Common myeloid progenitor, CD34-positive (primary cell): ENCODE measurements at regions not wholly inside any gene's neighbourhood (a gene's known extent, or its start where the extent isn't known, plus 50 kb on each side); places are given as distances from the start of the nearest gene placed in this dataset.

Source experiments
- CTCF ChIA-PET: fragments of 350-600 bp; sonication (Branson Sonifier 250); formaldehyde crosslinking; loops from one replicate; lab custom pipeline; 2021; ENCODE audit warnings: antibody characterized with exemption; lab: Charles Lee
- POLR2A ChIA-PET: fragments of 350-600 bp; sonication (Branson Sonifier 250); formaldehyde crosslinking; loops from one replicate; lab custom pipeline; 2021; ENCODE audit warnings: antibody characterized with exemption; lab: Charles Lee
- DNase-seq, 3 donors: peaks; one replicate each; pipeline versions ENCODE4 v3.0.0 to v3.0.0-alpha.2; 2013
- H3K27ac ChIP-seq, 2 experiments: 1 replicate in 1 of 2; 2 replicates in 1 of 2; pipeline ENCODE4 v1.7.0; 2013; ENCODE audit warnings: inconsistent platforms in 2 of 2, low read length in 2 of 2, mild to moderate bottlenecking in 2 of 2, low read depth in 1 of 2, moderate library complexity in 1 of 2; ENCODE audit not compliant: severe bottlenecking in 2 of 2, insufficient read depth in 1 of 2, poor library complexity in 1 of 2
- H3K27me3 ChIP-seq, 5 experiments: replicated peaks in 2 of 5; 1 replicate in 3 of 5; 2 replicates in 2 of 5; pipeline versions ENCODE4 v1.6.1 to v1.7.0; 2013; ENCODE audit warnings: low read length in 4 of 5, mild to moderate bottlenecking in 2 of 5, moderate library complexity in 2 of 5, inconsistent platforms in 1 of 5; ENCODE audit not compliant: insufficient read depth in 5 of 5, control insufficient read depth in 4 of 5
- H3K36me3 ChIP-seq, 4 experiments: 1 replicate in 2 of 4; 2 replicates in 2 of 4; pipeline versions ENCODE4 v1.6.1 to v1.7.0; 2013; ENCODE audit warnings: low read length in 3 of 4, control low read depth in 1 of 4, mild to moderate bottlenecking in 1 of 4; ENCODE audit not compliant: control insufficient read depth in 4 of 4, insufficient read depth in 4 of 4
- H3K4me1 ChIP-seq, 4 experiments: 1 replicate in 3 of 4; 2 replicates in 1 of 4; pipeline versions ENCODE4 v1.6.1 to v1.7.1; 2013; ENCODE audit warnings: low read length in 3 of 4, mild to moderate bottlenecking in 3 of 4, control low read depth in 1 of 4, inconsistent platforms in 1 of 4, moderate library complexity in 1 of 4; ENCODE audit not compliant: control insufficient read depth in 4 of 4, insufficient read depth in 4 of 4; ENCODE audit errors: control extremely low read depth in 1 of 4
- H3K4me3 ChIP-seq, 7 experiments: 1 replicate in 4 of 7; 2 replicates in 3 of 7; pipeline versions ENCODE4 v1.5.1 to v1.7.0; 2013; ENCODE audit warnings: mild to moderate bottlenecking in 7 of 7, low read length in 6 of 7, moderate library complexity in 6 of 7, inconsistent platforms in 2 of 7, low read depth in 2 of 7, control low read depth in 1 of 7; ENCODE audit not compliant: insufficient read depth in 4 of 7, control insufficient read depth in 1 of 7; ENCODE audit errors: extremely low read depth in 1 of 7
- H3K9me3 ChIP-seq, 5 experiments: 1 replicate in 4 of 5; 2 replicates in 1 of 5; pipeline versions ENCODE4 v1.6.1 to v1.7.1; 2013; ENCODE audit warnings: low read length in 4 of 5, mild to moderate bottlenecking in 2 of 5, inconsistent platforms in 1 of 5, low read depth in 1 of 5, moderate library complexity in 1 of 5; ENCODE audit not compliant: control insufficient read depth in 4 of 5, insufficient read depth in 2 of 5; ENCODE audit errors: control extremely low read depth in 1 of 5
- WGBS: methylation state at CpG from one replicate; pipeline ENCODE4 v1.1.5; 2013; ENCODE audit not compliant: insufficient coverage; 5-methylcytosine and 5-hydroxymethylcytosine counted together

- H3K4me1 ChIP-seq = no peaks in the 10 kb centered on the region
- no peak for DNase-seq
- 92% methylated on average over 7 of the region's 8 CpGs for WGBS
- ChIA-PET CTCF (no interaction called here), POLR2A (no interaction called here)
- no peak overlapping the region for H3K27ac ChIP-seq
- no peaks in the 10 kb centered on the region for H3K9me3 ChIP-seq
- no peaks in the 10 kb centered on the region for H3K36me3 ChIP-seq
- no peaks in the 10 kb centered on the region for H3K27me3 ChIP-seq
- H3K4me3 ChIP-seq = no peak overlapping the region
These were observed 474.8 kb upstream of the ID4 start for GRCh38 chr6:19362396-19362795.

DNA sequence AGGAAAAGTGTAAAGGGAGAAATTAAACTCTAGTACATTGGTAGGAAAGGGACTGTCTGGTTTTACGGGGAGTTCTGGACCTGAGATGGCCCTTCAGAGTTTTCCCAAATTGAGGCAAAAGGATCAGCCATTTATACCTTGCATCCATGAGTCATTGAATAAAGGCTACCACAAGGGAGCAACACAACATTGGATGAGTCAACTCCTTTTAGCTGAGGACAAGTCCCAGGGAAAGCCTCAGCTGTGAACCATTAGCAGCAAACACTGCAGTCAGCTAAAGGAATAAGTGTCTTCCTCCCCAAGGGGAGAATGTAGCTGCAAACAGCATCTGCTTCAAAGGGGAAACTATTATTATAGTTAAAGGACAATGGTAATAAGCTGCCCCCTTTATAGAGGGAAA is 468.7 kb upstream of the ID4 start:
- no peaks in the 10 kb centered on the region for H3K4me1 ChIP-seq
- no peak for DNase-seq
- no peak overlapping the region for H3K27ac ChIP-seq
- no peak overlapping the region for H3K4me3 ChIP-seq
- no CpG with 5 or more reads among the region's 1 CpG for WGBS
- peaks cover 0 to 3% (median 0%) of the 10 kb centered on the region in 5 experiments for H3K9me3 ChIP-seq
- no peaks in the 10 kb centered on the region for H3K36me3 ChIP-seq
- ChIA-PET CTCF (no interaction called here), POLR2A (interaction anchor here (0.7 kb wide), 1 partner anchor 1939 kb away, joined by 3 read pairs; no protein-coding TSS in a partner anchor)
- no peaks in the 10 kb centered on the region for H3K27me3 ChIP-seq

DNA sequence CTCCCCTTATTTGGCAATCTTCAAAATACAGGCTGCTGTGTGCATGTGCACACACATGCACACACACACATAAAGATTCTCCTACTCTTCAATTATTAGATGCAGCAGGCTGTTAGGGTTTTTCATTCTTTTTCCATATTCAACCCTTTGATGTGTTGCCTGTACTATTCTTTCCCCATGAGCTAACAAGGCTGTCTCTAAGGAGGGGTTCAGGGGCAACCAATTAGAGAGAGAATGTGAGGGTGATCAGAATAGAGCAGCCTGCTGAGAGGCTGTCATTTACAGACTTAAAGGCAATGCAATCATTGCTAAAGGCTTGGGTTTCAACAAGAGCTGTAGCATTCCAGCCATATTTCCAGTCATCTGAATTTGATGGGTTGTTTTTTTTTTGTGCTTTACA is 467.4 kb upstream of the ID4 start:
- DNase-seq = no peak
- POLR2A ChIA-PET = no interaction called here
- H3K4me3 ChIP-seq = no peak overlapping the region
- H3K27ac ChIP-seq = no peak overlapping the region
- no peaks in the 10 kb centered on the region for H3K4me1 ChIP-seq
- H3K9me3 ChIP-seq = peaks cover 0 to 3% (median 0%) of the 10 kb centered on the region in 5 experiments
- no peaks in the 10 kb centered on the region for H3K36me3 ChIP-seq
- no peaks in the 10 kb centered on the region for H3K27me3 ChIP-seq
- CTCF ChIA-PET = no interaction called here

GRCh38 chr6:19370831-19371230 is 466.3 kb upstream of the ID4 start:
- Histone ChIP-seq H3K9me3 (peaks cover 0 to 3% (median 0%) of the 10 kb centered on the region in 5 experiments), H3K36me3 (no peaks in the 10 kb centered on the region), H3K4me1 (no peaks in the 10 kb centered on the region), H3K27ac (no peak overlapping the region), H3K27me3 (no peaks in the 10 kb centered on the region), H3K4me3 (no peak overlapping the region)
- no peak for DNase-seq
- CTCF ChIA-PET = no interaction called here
- POLR2A ChIA-PET = no interaction called here
- 33% methylated on average over 3 of the region's 3 CpGs for WGBS

- CTCF ChIA-PET = no interaction called here
- H3K4me3 ChIP-seq = no peak overlapping the region
These were observed 461.6 kb upstream of the ID4 start for GRCh38 chr6:19375613-19376012.

DNA sequence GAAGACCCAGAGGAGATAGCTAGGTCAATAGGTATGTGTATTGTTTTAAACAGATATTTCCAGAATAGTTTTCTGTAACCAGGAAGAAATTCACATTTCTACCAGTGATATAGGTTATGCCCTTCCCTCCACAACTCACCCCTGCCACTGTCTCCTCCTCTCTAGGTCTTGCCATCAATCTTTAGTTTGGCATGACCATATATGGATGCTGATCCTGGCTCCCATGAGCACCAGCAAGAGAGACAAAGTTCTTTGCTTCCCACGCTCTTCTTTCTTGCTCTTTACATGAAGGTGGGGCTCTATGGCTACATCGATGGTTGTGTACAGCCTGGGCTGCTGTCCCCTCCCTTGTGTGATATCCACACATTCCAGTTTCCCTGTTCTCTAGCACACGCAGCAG is 459.4 kb upstream of the ID4 start:
- no peaks in the 10 kb centered on the region for H3K36me3 ChIP-seq
- H3K27me3 ChIP-seq = no peaks in the 10 kb centered on the region
- CTCF ChIA-PET = no interaction called here
- no peak overlapping the region for H3K27ac ChIP-seq
- no peaks in the 10 kb centered on the region for H3K4me1 ChIP-seq
- no peaks in the 10 kb centered on the region for H3K9me3 ChIP-seq
- no peak for DNase-seq
- H3K4me3 ChIP-seq = no peak overlapping the region
- POLR2A ChIA-PET = no interaction called here
- 100% methylated on average over 3 of the region's 3 CpGs for WGBS

More at GRCh38 chr6:19375613-19376012, 461.6 kb upstream of the ID4 start:
- POLR2A ChIA-PET = no interaction called here
- no peak for DNase-seq
- Histone ChIP-seq H3K36me3 (no peaks in the 10 kb centered on the region), H3K4me1 (no peaks in the 10 kb centered on the region), H3K27ac (no peak overlapping the region), H3K27me3 (no peaks in the 10 kb centered on the region), H3K9me3 (no peaks in the 10 kb centered on the region)

DNA sequence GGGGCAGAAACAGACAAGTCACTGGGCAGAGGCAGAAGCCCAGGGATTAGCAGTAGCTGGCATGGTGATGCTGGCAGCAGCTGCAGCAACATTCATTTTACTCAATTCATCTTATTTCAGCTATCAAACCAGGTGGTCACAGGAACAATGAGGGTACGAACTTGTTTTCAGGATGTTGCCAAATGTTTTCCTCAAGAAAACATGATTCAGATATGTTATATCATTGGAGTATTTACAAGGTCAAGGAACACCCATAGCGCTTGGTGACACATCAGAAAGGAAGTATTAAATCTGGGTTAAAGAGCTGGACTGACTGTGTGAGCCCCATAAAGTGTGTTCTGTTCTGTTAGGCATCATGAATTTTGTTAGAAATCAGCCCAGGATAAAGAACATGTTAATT is 456.9 kb upstream of the ID4 start:
- Histone ChIP-seq H3K4me1 (no peaks in the 10 kb centered on the region), H3K36me3 (no peaks in the 10 kb centered on the region), H3K4me3 (no peak overlapping the region), H3K27me3 (no peaks in the 10 kb centered on the region), H3K27ac (no peak overlapping the region), H3K9me3 (peaks cover 0 to 2% (median 0%) of the 10 kb centered on the region in 5 experiments)
- POLR2A ChIA-PET = no interaction called here
- WGBS = 87% methylated on average over 2 of the region's 2 CpGs
- no peak for DNase-seq
- CTCF ChIA-PET = no interaction called here
